ENCODE measurements at regions not wholly inside any gene's neighbourhood (a gene's known extent, or its start where the extent isn't known, plus 50 kb on each side); places are given as distances from the start of the nearest gene placed in this dataset.

GRCh38 chr17:422196-422930 lies 69.8 kb upstream of the RPH3AL start:
- POLR2A ChIA-PET = no interaction called here
- CTCF ChIA-PET = interaction anchor here (0.6 kb wide), 1 partner anchor 10 kb away, joined by 3 read pairs; no protein-coding TSS in a partner anchor

GRCh38 chr17:420479-421175 lies 68.0 kb upstream of the RPH3AL start:
- ChIA-PET CTCF (no interaction called here), POLR2A (no interaction called here)
- no peak for DNase-seq (ENCODE audit: extremely low spot score)
- TF ChIP-seq ELF4 (IDR thresholded peaks at IDR 0.05) = no peak
- TF ChIP-seq LEF1 (IDR thresholded peaks at IDR 0.05; ENCODE audit: borderline replicate concordance) = no peak
- no peak for TF ChIP-seq HDGF (IDR thresholded peaks at IDR 0.05; ENCODE audit: borderline replicate concordance)
- TF ChIP-seq ARNT (IDR thresholded peaks at IDR 0.05) = no peak
- no peak for TF ChIP-seq TARDBP (IDR thresholded peaks at IDR 0.05)
- TF ChIP-seq NFRKB (IDR thresholded peaks at IDR 0.05) = no peak
- no peak for TF ChIP-seq ZNF384 (IDR thresholded peaks at IDR 0.05)
- no peak for TF ChIP-seq FOXM1 (IDR thresholded peaks at IDR 0.05; ENCODE audit: borderline replicate concordance)
- TF ChIP-seq SUZ12 (IDR thresholded peaks at IDR 0.05) = no peak
- TF ChIP-seq PKNOX1 (IDR thresholded peaks at IDR 0.05) = no peak
- TF ChIP-seq L3MBTL2 (conservative IDR thresholded peaks at IDR 0.05) = no peak
- no peak for TF ChIP-seq FOXK2 (IDR thresholded peaks at IDR 0.05)
- TF ChIP-seq BHLHE40 (IDR thresholded peaks at IDR 0.05; ENCODE audit: borderline replicate concordance) = no peak
- no peak for TF ChIP-seq FOXA1 (IDR thresholded peaks at IDR 0.05)
- no peak for TF ChIP-seq CTBP1 (IDR thresholded peaks at IDR 0.05; ENCODE audit: borderline replicate concordance)
- no peak for TF ChIP-seq SP1 (IDR thresholded peaks at IDR 0.05)

More at GRCh38 chr17:422196-422930, 69.8 kb upstream of the RPH3AL start:
- no peak for TF ChIP-seq LEF1 (IDR thresholded peaks at IDR 0.05; ENCODE audit: borderline replicate concordance)
- TF ChIP-seq ARNT (IDR thresholded peaks at IDR 0.05) = no peak
- TF ChIP-seq TARDBP (IDR thresholded peaks at IDR 0.05) = no peak
- no peak for TF ChIP-seq ZNF384 (IDR thresholded peaks at IDR 0.05)
- TF ChIP-seq PKNOX1 (IDR thresholded peaks at IDR 0.05) = no peak
- TF ChIP-seq HDGF (IDR thresholded peaks at IDR 0.05; ENCODE audit: borderline replicate concordance) = no peak
- TF ChIP-seq SUZ12 (IDR thresholded peaks at IDR 0.05) = no peak
- no peak for TF ChIP-seq FOXA1 (IDR thresholded peaks at IDR 0.05)
- no peak for TF ChIP-seq FOXK2 (IDR thresholded peaks at IDR 0.05)
- no peak for DNase-seq (ENCODE audit: extremely low spot score)

- POLR2A ChIA-PET = no interaction called here
These were observed 66.6 kb upstream of the RPH3AL start for GRCh38 chr17:419073-419735.

GRCh38 chr17:418421-418751 lies 65.8 kb upstream of the RPH3AL start:
- TF ChIP-seq SP1 (IDR thresholded peaks at IDR 0.05) (no peak), NFRKB (IDR thresholded peaks at IDR 0.05) (no peak), CTBP1 (IDR thresholded peaks at IDR 0.05; ENCODE audit: borderline replicate concordance) (no peak), HDGF (IDR thresholded peaks at IDR 0.05; ENCODE audit: borderline replicate concordance) (no peak), BHLHE40 (IDR thresholded peaks at IDR 0.05; ENCODE audit: borderline replicate concordance) (no peak), FOXK2 (IDR thresholded peaks at IDR 0.05) (no peak), FOXA1 (IDR thresholded peaks at IDR 0.05) (no peak), ELF4 (IDR thresholded peaks at IDR 0.05) (no peak), TARDBP (IDR thresholded peaks at IDR 0.05) (no peak)
- ChIA-PET POLR2A (no interaction called here), CTCF (interaction anchor here (0.6 kb wide), 1 partner anchor 178 kb away, joined by 4 read pairs; no protein-coding TSS in a partner anchor)
- DNase-seq (ENCODE audit: extremely low spot score) = no peak

More at GRCh38 chr17:419073-419735, 66.6 kb upstream of the RPH3AL start:
- TF ChIP-seq PKNOX1 (IDR thresholded peaks at IDR 0.05) = no peak
- no peak for TF ChIP-seq ARNT (IDR thresholded peaks at IDR 0.05)
- TF ChIP-seq FOXA1 (IDR thresholded peaks at IDR 0.05) = no peak
- TF ChIP-seq TARDBP (IDR thresholded peaks at IDR 0.05) = no peak
- no peak for TF ChIP-seq LEF1 (IDR thresholded peaks at IDR 0.05; ENCODE audit: borderline replicate concordance)
- no peak for TF ChIP-seq ELF4 (IDR thresholded peaks at IDR 0.05)
- no peak for TF ChIP-seq L3MBTL2 (conservative IDR thresholded peaks at IDR 0.05)
- TF ChIP-seq HDGF (IDR thresholded peaks at IDR 0.05; ENCODE audit: borderline replicate concordance) = no peak
- TF ChIP-seq SP1 (IDR thresholded peaks at IDR 0.05) = no peak
- no peak for TF ChIP-seq NFRKB (IDR thresholded peaks at IDR 0.05)
- TF ChIP-seq FOXK2 (IDR thresholded peaks at IDR 0.05) = no peak
- TF ChIP-seq FOXM1 (IDR thresholded peaks at IDR 0.05; ENCODE audit: borderline replicate concordance) = no peak
- no peak for TF ChIP-seq CTBP1 (IDR thresholded peaks at IDR 0.05; ENCODE audit: borderline replicate concordance)
- no peak for TF ChIP-seq SUZ12 (IDR thresholded peaks at IDR 0.05)
- no peak for TF ChIP-seq BHLHE40 (IDR thresholded peaks at IDR 0.05; ENCODE audit: borderline replicate concordance)
- no peak for TF ChIP-seq ZNF384 (IDR thresholded peaks at IDR 0.05)
- no peak for DNase-seq (ENCODE audit: extremely low spot score)
- CTCF ChIA-PET = no interaction called here

- ChIA-PET POLR2A (no interaction called here), CTCF (interaction anchor here (0.6 kb wide), 1 partner anchor 179 kb away, joined by 4 read pairs; no protein-coding TSS in a partner anchor)
- TF ChIP-seq FOXA1 (IDR thresholded peaks at IDR 0.05) (no peak), FOXM1 (IDR thresholded peaks at IDR 0.05; ENCODE audit: borderline replicate concordance) (no peak), TARDBP (IDR thresholded peaks at IDR 0.05) (no peak), SUZ12 (IDR thresholded peaks at IDR 0.05) (no peak), CTBP1 (IDR thresholded peaks at IDR 0.05; ENCODE audit: borderline replicate concordance) (no peak), L3MBTL2 (conservative IDR thresholded peaks at IDR 0.05) (no peak), FOXK2 (IDR thresholded peaks at IDR 0.05) (no peak), SP1 (IDR thresholded peaks at IDR 0.05) (no peak), ARNT (IDR thresholded peaks at IDR 0.05) (no peak), NFRKB (IDR thresholded peaks at IDR 0.05) (no peak), PKNOX1 (IDR thresholded peaks at IDR 0.05) (no peak), HDGF (IDR thresholded peaks at IDR 0.05; ENCODE audit: borderline replicate concordance) (no peak)
- no peak for DNase-seq (ENCODE audit: extremely low spot score)
These were observed 65.2 kb upstream of the RPH3AL start for GRCh38 chr17:417691-418420.
